Testis (tissue), 2 donors: ENCODE measurements at regions not wholly inside any gene's neighbourhood (a gene's known extent, or its start where the extent isn't known, plus 50 kb on each side); places are given as distances from the start of the nearest gene placed in this dataset.

Experiments used
- CTCF ChIP-seq, 3 experiments: fragments of 450-650 bp in 2 of 3; fragments of 200-600 bp in 1 of 3; sonication (generic) in 1 of 3; IDR thresholded peaks; one replicate each; pipeline ENCODE4 v1.5.1; 2016 to 2019; ENCODE audit warnings: antibody characterized with exemption in 3 of 3, mild to moderate bottlenecking in 2 of 3, moderate library complexity in 1 of 3
- POLR2A ChIP-seq: fragments of 450-650 bp; IDR thresholded peaks from one replicate; pipeline ENCODE4 v1.6.1; 2017; ENCODE audit warnings: antibody characterized with exemption, mild to moderate bottlenecking, moderate library complexity

- TF ChIP-seq CTCF (IDR thresholded peaks at IDR 0.05) (no peak), POLR2A (no peak)
Measured at GRCh38 chr5:117943541-117943940, 1044.8 kb downstream of the DTWD2 start.
